ENCODE measurements at regions not wholly inside any gene's neighbourhood (a gene's known extent, or its start where the extent isn't known, plus 50 kb on each side); places are given as distances from the start of the nearest gene placed in this dataset.

DNA sequence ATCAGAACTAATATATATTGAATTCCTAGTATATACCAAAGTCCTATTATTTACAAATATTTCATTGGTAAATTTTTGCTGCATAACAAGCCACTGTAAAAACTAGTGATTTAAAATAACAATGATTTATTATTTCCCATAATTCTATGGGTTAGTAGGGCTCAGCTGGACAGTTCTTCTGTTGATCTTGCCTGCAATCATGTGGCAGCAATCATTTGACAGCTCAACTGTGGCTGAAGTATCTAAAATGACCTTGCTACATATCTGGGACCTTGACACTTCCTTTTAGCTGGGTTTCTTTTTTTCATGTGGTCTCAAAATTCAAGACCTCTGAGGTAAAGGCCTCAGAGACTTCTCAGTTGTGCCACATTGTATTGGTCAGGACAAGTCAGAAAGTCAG is 598.5 kb upstream of the PITX2 start:
- TF ChIP-seq CTCF (IDR thresholded peaks at IDR 0.05): no peak
- intact Hi-C loops (cut with DNase I, micrococcal nuclease): no loop called here
- H3K4me3 ChIP-seq: no peak overlapping the region
- DNase-seq: no peak
- H3K36me3 ChIP-seq (ENCODE audit: low read depth): no peaks in the 10 kb centered on the region
- H3K4me1 ChIP-seq (ENCODE audit: low read depth): no peaks in the 10 kb centered on the region
- no peak for ATAC-seq
- H3K9me3 ChIP-seq: no peaks in the 10 kb centered on the region

GRCh38 chr4:111228396-111228795 is 605.5 kb upstream of the PITX2 start:
- ATAC-seq (no peak), DNase-seq (no peak)
- no peaks in the 10 kb centered on the region for H3K9me3 ChIP-seq
- no peaks in the 10 kb centered on the region for H3K4me1 ChIP-seq (ENCODE audit: low read depth)
- no peak overlapping the region for H3K4me3 ChIP-seq
- no peak for TF ChIP-seq CTCF (IDR thresholded peaks at IDR 0.05)
- intact Hi-C loops (cut with DNase I, micrococcal nuclease): no loop called here
- H3K36me3 ChIP-seq (ENCODE audit: low read depth): no peaks in the 10 kb centered on the region

- no peak for DNase-seq
- H3K36me3 ChIP-seq (ENCODE audit: low read depth): no peaks in the 10 kb centered on the region
- no peak for TF ChIP-seq CTCF (IDR thresholded peaks at IDR 0.05)
- H3K9me3 ChIP-seq: no peaks in the 10 kb centered on the region
- intact Hi-C loops (cut with DNase I, micrococcal nuclease): no loop called here
- no peak overlapping the region for H3K4me3 ChIP-seq
- H3K4me1 ChIP-seq (ENCODE audit: low read depth): no peaks in the 10 kb centered on the region
- no peak for ATAC-seq
Observed at GRCh38 chr4:111228874-111229273, 606.0 kb upstream of the PITX2 start.

- DNase-seq (no peak), ATAC-seq (no peak)
- Histone ChIP-seq H3K4me3 (no peak overlapping the region), H3K36me3 (ENCODE audit: low read depth) (no peaks in the 10 kb centered on the region), H3K9me3 (no peaks in the 10 kb centered on the region), H3K4me1 (ENCODE audit: low read depth) (no peaks in the 10 kb centered on the region)
- intact Hi-C loops (cut with DNase I, micrococcal nuclease): no loop called here
- TF ChIP-seq CTCF (IDR thresholded peaks at IDR 0.05): no peak
Observed at GRCh38 chr4:111230265-111230664, 607.4 kb upstream of the PITX2 start.

DNA sequence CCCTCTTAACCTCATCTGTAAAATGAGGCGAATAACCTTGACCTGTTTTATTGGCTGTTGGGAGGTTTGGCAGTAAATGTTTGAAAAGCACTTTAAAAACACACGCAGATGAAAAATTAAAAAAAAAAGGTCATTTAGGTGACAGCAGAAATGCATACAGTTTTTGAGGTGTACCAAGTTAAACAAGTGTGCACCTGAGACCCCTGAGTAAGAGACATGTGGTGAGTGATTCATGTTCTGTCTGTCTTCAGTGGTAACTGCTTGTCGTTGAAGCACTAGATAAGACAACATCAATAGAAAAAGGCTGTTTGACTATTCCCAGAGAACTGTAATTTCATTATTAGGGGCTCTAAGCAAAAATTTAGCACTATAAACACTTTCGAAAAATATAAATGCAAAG is 608.4 kb upstream of the PITX2 start:
- TF ChIP-seq CTCF (IDR thresholded peaks at IDR 0.05): no peak
- Histone ChIP-seq H3K4me1 (ENCODE audit: low read depth) (no peaks in the 10 kb centered on the region), H3K9me3 (no peaks in the 10 kb centered on the region), H3K4me3 (no peak overlapping the region), H3K36me3 (ENCODE audit: low read depth) (no peaks in the 10 kb centered on the region)
- intact Hi-C loops (cut with DNase I, micrococcal nuclease): no loop called here
- ATAC-seq: no peak
- DNase-seq: no peak

- Histone ChIP-seq H3K4me1 (ENCODE audit: low read depth) (no peaks in the 10 kb centered on the region), H3K9me3 (no peaks in the 10 kb centered on the region), H3K4me3 (no peak overlapping the region), H3K36me3 (ENCODE audit: low read depth) (no peaks in the 10 kb centered on the region)
- ATAC-seq (no peak), DNase-seq (no peak)
- no peak for TF ChIP-seq CTCF (IDR thresholded peaks at IDR 0.05)
- intact Hi-C loops (cut with DNase I, micrococcal nuclease): no loop called here
Observed at GRCh38 chr4:111234939-111235338, 612.1 kb upstream of the PITX2 start.

Data from mucosa of descending colon (tissue), 3 donors.